ENCODE measurements at regions not wholly inside any gene's neighbourhood (a gene's known extent, or its start where the extent isn't known, plus 50 kb on each side); places are given as distances from the start of the nearest gene placed in this dataset.

- no peaks in the 10 kb centered on the region for H3K36me3 ChIP-seq
- no peak overlapping the region for H3K4me3 ChIP-seq
- no peaks in the 10 kb centered on the region for H3K4me1 ChIP-seq (replicated peaks)
- 62% methylated on average over 5 of the region's 5 CpGs for WGBS
- no peaks in the 10 kb centered on the region for H3K9me3 ChIP-seq
- H3K27ac ChIP-seq = no peak overlapping the region
- DNase-seq (ENCODE audit: low spot score) = no peak
- TF ChIP-seq CTCF (IDR thresholded peaks at IDR 0.05) (no peak), POLR2AphosphoS5 (IDR thresholded peaks at IDR 0.05) (no peak), POLR2A (IDR thresholded peaks at IDR 0.05) (no peak)
- intact Hi-C loops (cut with DNase I) = no loop called here
- H3K27me3 ChIP-seq (replicated peaks; ENCODE audit: insufficient read depth) = no peaks in the 10 kb centered on the region
These were observed 206.4 kb upstream of the E2F8 start for GRCh38 chr11:19447150-19447566.

GRCh38 chr11:19445771-19446170, 205.0 kb upstream of the E2F8 start:
- 41% methylated on average over 2 of the region's 2 CpGs for WGBS

GRCh38 chr11:19444231-19444630, 203.5 kb upstream of the E2F8 start:
- TF ChIP-seq POLR2AphosphoS5 (IDR thresholded peaks at IDR 0.05) = no peak
- TF ChIP-seq POLR2A (IDR thresholded peaks at IDR 0.05) = no peak
- no peak for TF ChIP-seq CTCF (IDR thresholded peaks at IDR 0.05)
- no peaks in the 10 kb centered on the region for H3K27me3 ChIP-seq (replicated peaks; ENCODE audit: insufficient read depth)
- H3K4me1 ChIP-seq (replicated peaks) = no peaks in the 10 kb centered on the region
- no peak overlapping the region for H3K27ac ChIP-seq
- no peak for DNase-seq (ENCODE audit: low spot score)
- intact Hi-C loops (cut with DNase I) = no loop called here
- 39% methylated on average over 2 of the region's 2 CpGs for WGBS
- H3K9me3 ChIP-seq = no peaks in the 10 kb centered on the region
- no peaks in the 10 kb centered on the region for H3K36me3 ChIP-seq
- no peak overlapping the region for H3K4me3 ChIP-seq

More at GRCh38 chr11:19445771-19446170, 205.0 kb upstream of the E2F8 start:
- no peak overlapping the region for H3K27ac ChIP-seq
- H3K4me1 ChIP-seq (replicated peaks) = no peaks in the 10 kb centered on the region
- DNase-seq (ENCODE audit: low spot score) = no peak
- no peak for TF ChIP-seq POLR2A (IDR thresholded peaks at IDR 0.05)
- TF ChIP-seq POLR2AphosphoS5 (IDR thresholded peaks at IDR 0.05) = no peak
- TF ChIP-seq CTCF (IDR thresholded peaks at IDR 0.05) = no peak
- no peaks in the 10 kb centered on the region for H3K9me3 ChIP-seq
- no peak overlapping the region for H3K4me3 ChIP-seq
- no peaks in the 10 kb centered on the region for H3K27me3 ChIP-seq (replicated peaks; ENCODE audit: insufficient read depth)
- intact Hi-C loops (cut with DNase I) = no loop called here
- no peaks in the 10 kb centered on the region for H3K36me3 ChIP-seq

GRCh38 chr11:19442554-19442910, 201.8 kb upstream of the E2F8 start:
- H3K4me1 ChIP-seq (replicated peaks) = no peaks in the 10 kb centered on the region
- intact Hi-C loops (cut with DNase I) = no loop called here
- no peak overlapping the region for H3K4me3 ChIP-seq
- H3K36me3 ChIP-seq = no peaks in the 10 kb centered on the region
- H3K27ac ChIP-seq = no peak overlapping the region
- DNase-seq (ENCODE audit: low spot score) = no peak
- no peak for TF ChIP-seq POLR2A (IDR thresholded peaks at IDR 0.05)
- H3K27me3 ChIP-seq (replicated peaks; ENCODE audit: insufficient read depth) = no peaks in the 10 kb centered on the region
- no peaks in the 10 kb centered on the region for H3K9me3 ChIP-seq

GRCh38 chr11:19441752-19442553, 201.2 kb upstream of the E2F8 start:
- 66% methylated on average over 11 of the region's 11 CpGs for WGBS
- H3K27me3 ChIP-seq (replicated peaks; ENCODE audit: insufficient read depth) = no peaks in the 10 kb centered on the region
- TF ChIP-seq POLR2A (IDR thresholded peaks at IDR 0.05) (no peak), CTCF (IDR thresholded peaks at IDR 0.05) (no peak), POLR2AphosphoS5 (IDR thresholded peaks at IDR 0.05) (no peak)
- no peak overlapping the region for H3K27ac ChIP-seq
- no peaks in the 10 kb centered on the region for H3K36me3 ChIP-seq
- no peak for DNase-seq (ENCODE audit: low spot score)
- no peaks in the 10 kb centered on the region for H3K9me3 ChIP-seq
- intact Hi-C loops (cut with DNase I) = no loop called here
- no peaks in the 10 kb centered on the region for H3K4me1 ChIP-seq (replicated peaks)
- H3K4me3 ChIP-seq = no peak overlapping the region

Data from prostate gland (tissue), 2 donors.